H9 (cell line): ENCODE measurements at regions not wholly inside any gene's neighbourhood (a gene's known extent, or its start where the extent isn't known, plus 50 kb on each side); places are given as distances from the start of the nearest gene placed in this dataset.

ENCODE experiments used
- DNase-seq: peaks from one replicate; pipeline ENCODE4 v3.0.0-alpha.2; 2017
- H2AFZ ChIP-seq: one replicate; pipeline ENCODE4 v1.6.1; 2013; ENCODE audit warnings: mild to moderate bottlenecking, low read length, control low read depth, moderate library complexity
- H2AK5ac ChIP-seq: 2 replicates; pipeline ENCODE4 v1.6.1; 2013; ENCODE audit warnings: low read length, control low read depth, mixed read lengths; ENCODE audit not compliant: insufficient read length
- H2BK120ac ChIP-seq: one replicate; pipeline ENCODE4 v1.6.1; 2013; ENCODE audit warnings: low read depth, mild to moderate bottlenecking, low read length, control low read depth, inconsistent platforms; ENCODE audit not compliant: poor library complexity, severe bottlenecking
- H2BK12ac ChIP-seq: 2 replicates; pipeline ENCODE4 v1.6.1; 2013; ENCODE audit warnings: low read length, control low read depth, mixed read lengths, low read depth; ENCODE audit not compliant: insufficient read length
- H2BK15ac ChIP-seq: 2 replicates; pipeline ENCODE4 v1.6.1; 2013; ENCODE audit warnings: low read depth, low read length, control low read depth
- H2BK20ac ChIP-seq: one replicate; pipeline ENCODE4 v1.6.1; 2013; ENCODE audit warnings: low read depth, mild to moderate bottlenecking, low read length, control low read depth, inconsistent platforms; ENCODE audit not compliant: poor library complexity, severe bottlenecking
- H2BK5ac ChIP-seq: 2 replicates; pipeline ENCODE4 v1.6.1; 2013; ENCODE audit warnings: low read length, control low read depth, mixed read lengths; ENCODE audit not compliant: insufficient read length
- H3K14ac ChIP-seq: 2 replicates; pipeline ENCODE4 v1.6.1; 2013; ENCODE audit warnings: low read length, control low read depth; ENCODE audit not compliant: insufficient read depth
- H3K18ac ChIP-seq: 2 replicates; pipeline ENCODE4 v1.6.1; 2013; ENCODE audit warnings: low read depth, mild to moderate bottlenecking, mixed read lengths, low read length, control low read depth; ENCODE audit not compliant: insufficient read length
- H3K23ac ChIP-seq: 2 replicates; pipeline ENCODE4 v1.6.1; 2013; ENCODE audit warnings: low read length, control low read depth, mixed read lengths, low read depth; ENCODE audit not compliant: insufficient read length
- H3K23me2 ChIP-seq: 2 replicates; pipeline ENCODE4 v1.6.1; 2013; ENCODE audit warnings: low read depth, mild to moderate bottlenecking, mixed read lengths, low read length, control low read depth; ENCODE audit not compliant: insufficient read length, poor library complexity, severe bottlenecking
- H3K27ac ChIP-seq: 2 replicates; pipeline ENCODE4 v1.5.1; 2013; ENCODE audit warnings: low read length, control low read depth, mixed read lengths, low read depth; ENCODE audit not compliant: insufficient read length
- H3K27me3 ChIP-seq: 2 replicates; pipeline ENCODE4 v1.6.1; 2013; ENCODE audit warnings: low read length, control low read depth, inconsistent platforms; ENCODE audit not compliant: insufficient read depth
- H3K4ac ChIP-seq: 2 replicates; pipeline ENCODE4 v1.6.1; 2013; ENCODE audit warnings: low read depth, mild to moderate bottlenecking, control low read depth, inconsistent platforms, low read length, moderate library complexity
- H3K4me1 ChIP-seq: 2 replicates; pipeline ENCODE4 v1.6.1; 2013; ENCODE audit warnings: low read length, control low read depth, inconsistent platforms; ENCODE audit not compliant: insufficient read depth
- H3K4me2 ChIP-seq: 2 replicates; pipeline ENCODE4 v1.6.1; 2013; ENCODE audit warnings: low read length, control low read depth, mixed read lengths; ENCODE audit not compliant: insufficient read length, insufficient read depth
- H3K56ac ChIP-seq: 2 replicates; pipeline ENCODE4 v1.6.1; 2013; ENCODE audit warnings: low read depth, mild to moderate bottlenecking, mixed read lengths, low read length, control low read depth; ENCODE audit not compliant: insufficient read length
- H3K79me1 ChIP-seq: 2 replicates; pipeline ENCODE4 v1.6.1; 2013; ENCODE audit warnings: low read depth, mild to moderate bottlenecking, moderate library complexity, low read length, control low read depth, inconsistent platforms; ENCODE audit not compliant: insufficient read depth, poor library complexity, severe bottlenecking
- H3K79me2 ChIP-seq: 2 replicates; pipeline ENCODE4 v1.6.1; 2013; ENCODE audit warnings: low read length, control low read depth, inconsistent platforms; ENCODE audit not compliant: insufficient read depth
- H3K9ac ChIP-seq: 2 replicates; pipeline ENCODE4 v1.6.1; 2013; ENCODE audit warnings: low read length, control low read depth, mixed read lengths; ENCODE audit not compliant: insufficient read length; ENCODE audit errors: extremely low read depth
- H3K9me3 ChIP-seq: one replicate; pipeline ENCODE4 v1.6.1; 2013; ENCODE audit warnings: low read depth, low read length, inconsistent platforms; ENCODE audit not compliant: control insufficient read depth
- H3T11ph ChIP-seq: one replicate; pipeline ENCODE4 v1.6.1; 2013; ENCODE audit warnings: mild to moderate bottlenecking, low read length, control low read depth, inconsistent platforms
- H4K20me1 ChIP-seq: one replicate; pipeline ENCODE4 v1.6.1; 2013; ENCODE audit not compliant: control insufficient read depth, insufficient read length, insufficient read depth
- H4K5ac ChIP-seq: 2 replicates; pipeline ENCODE4 v1.6.1; 2013; ENCODE audit warnings: low read depth, mild to moderate bottlenecking, mixed read lengths, low read length, control low read depth; ENCODE audit not compliant: insufficient read length
- H4K8ac ChIP-seq: replicated peaks from 2 replicates; pipeline ENCODE4 v1.6.1; 2013; ENCODE audit warnings: low read length, control low read depth, mixed read lengths, low read depth; ENCODE audit not compliant: insufficient read length
- H4K91ac ChIP-seq: 2 replicates; pipeline ENCODE4 v1.6.1; 2013; ENCODE audit warnings: low read depth, mild to moderate bottlenecking, moderate library complexity, mixed read lengths, low read length, control low read depth; ENCODE audit not compliant: insufficient read length
- H3K27ac Mint-ChIP-seq, 3 experiments: 2 replicates in 2 of 3; 3 replicates in 1 of 3; pipeline ENCODE4 v1.8.0; 2020 to 2021; ENCODE audit warnings: mixed read lengths in 3 of 3, mild to moderate bottlenecking in 1 of 3, moderate library complexity in 1 of 3
- H3K27me3 Mint-ChIP-seq: 2 replicates; pipeline ENCODE4 v1.8.0; 2021; ENCODE audit warnings: low read depth, mild to moderate bottlenecking, moderate library complexity, mixed read lengths
- H3K36me3 Mint-ChIP-seq, 3 experiments: 2 replicates in 2 of 3; 3 replicates in 1 of 3; pipeline ENCODE4 v1.8.0; 2020 to 2021; ENCODE audit warnings: low read depth in 3 of 3, mixed read lengths in 3 of 3; ENCODE audit not compliant: insufficient read depth in 1 of 3
- H3K4me1 Mint-ChIP-seq, 2 experiments: 2 replicates each; pipeline ENCODE4 v1.8.0; 2020; ENCODE audit warnings: mixed read lengths in 2 of 2
- H3K4me3 Mint-ChIP-seq, 2 experiments: 2 replicates in 1 of 2; 3 replicates in 1 of 2; pipeline ENCODE4 v1.8.0; 2020 to 2021; ENCODE audit warnings: mild to moderate bottlenecking in 2 of 2, mixed read lengths in 2 of 2, moderate library complexity in 1 of 2
- H3K9me3 Mint-ChIP-seq, 2 experiments: 2 replicates in 1 of 2; 3 replicates in 1 of 2; pipeline ENCODE4 v1.8.0; 2020; ENCODE audit warnings: mild to moderate bottlenecking in 2 of 2, mixed read lengths in 2 of 2, moderate library complexity in 1 of 2
- CTCF ChIP-seq: fragments of 200-600 bp; sonication (generic); conservative IDR thresholded peaks from 3 replicates; pipeline ENCODE4 v1.8.0; 2021; ENCODE audit warnings: antibody characterized with exemption, mild to moderate bottlenecking
- WGBS: extraction: QIAGEN DNeasy Blood & Tissue Kit; methylation state at CpG from one replicate; pipeline ENCODE4 v1.1.7; 2013; ENCODE audit warnings: missing lambda C conversion rate, low lambda C conversion rate, mixed read lengths; ENCODE audit not compliant: insufficient read length; ENCODE audit errors: extremely low coverage; 5-methylcytosine and 5-hydroxymethylcytosine counted together

- no peaks in the 10 kb centered on the region for H4K20me1 ChIP-seq
- Mint-ChIP-seq H3K9me3 (peaks cover 0 to 3% of the 10 kb centered on the region in 2 experiments; a peak in 1 of 5 replicates), H3K27me3 (peaks cover 10% of the 10 kb centered on the region), H3K4me1 (no peaks in the 10 kb centered on the region), H3K27ac (no peak overlapping the region), H3K4me3 (no peak overlapping the region), H3K36me3 (no peaks in the 10 kb centered on the region)
- no peaks in the 10 kb centered on the region for H3K9me3 ChIP-seq
- no peaks in the 10 kb centered on the region for H3K4me1 ChIP-seq
- H3T11ph ChIP-seq = no peak overlapping the region
- H2BK15ac ChIP-seq = no peak overlapping the region
- H4K91ac ChIP-seq = no peak overlapping the region
- H3K56ac ChIP-seq = no peak overlapping the region
- no peak overlapping the region for H3K4ac ChIP-seq
- H2BK20ac ChIP-seq = no peak overlapping the region
- H3K79me2 ChIP-seq = no peaks in the 10 kb centered on the region
- H3K27me3 ChIP-seq = no peaks in the 10 kb centered on the region
- no peak overlapping the region for H3K14ac ChIP-seq
- H3K18ac ChIP-seq = no peak overlapping the region
- H3K27ac ChIP-seq = no peak overlapping the region
- H2AFZ ChIP-seq = no peak overlapping the region
- TF ChIP-seq CTCF = no peak
- DNase-seq = no peak
- no peak overlapping the region for H3K23ac ChIP-seq
- H4K5ac ChIP-seq = no peak overlapping the region
- H2BK5ac ChIP-seq = no peak overlapping the region
- no peak overlapping the region for H2BK120ac ChIP-seq
- WGBS = no CpG with 5 or more reads among the region's 4 CpGs
- no peak overlapping the region for H3K9ac ChIP-seq
- no peak overlapping the region for H2AK5ac ChIP-seq
- H3K23me2 ChIP-seq = no peaks in the 10 kb centered on the region
- H3K79me1 ChIP-seq = no peaks in the 10 kb centered on the region
- no peak overlapping the region for H3K4me2 ChIP-seq
- no peak overlapping the region for H2BK12ac ChIP-seq
- H4K8ac ChIP-seq = no peak overlapping the region
Observed at GRCh38 chr11:19499026-19499669, 213.5 kb upstream of the NAV2 start.
